SU-DHL-6 (cell line): ENCODE measurements at regions not wholly inside any gene's neighbourhood (a gene's known extent, or its start where the extent isn't known, plus 50 kb on each side); places are given as distances from the start of the nearest gene placed in this dataset.

ENCODE experiments used
- EZH2phosphoT487 ChIP-seq: fragments of 200-600 bp; sonication (generic), shearing (Covaris generic); conservative IDR thresholded peaks from 2 replicates; pipeline ENCODE4 v1.6.1; 2018; ENCODE audit warnings: mild to moderate bottlenecking, antibody characterized with exemption, low read length, moderate library complexity, mixed read lengths
- TF ChIP-seq, protein P1 (sequence below): fragments of 200-600 bp; sonication (generic); IDR thresholded peaks from one replicate; pipeline ENCODE4 v1.5.1; 2017; ENCODE audit warnings: antibody characterized with exemption, mild to moderate bottlenecking, low read length, moderate library complexity; ENCODE audit not compliant: insufficient read depth, poor library complexity, severe bottlenecking

DNA sequence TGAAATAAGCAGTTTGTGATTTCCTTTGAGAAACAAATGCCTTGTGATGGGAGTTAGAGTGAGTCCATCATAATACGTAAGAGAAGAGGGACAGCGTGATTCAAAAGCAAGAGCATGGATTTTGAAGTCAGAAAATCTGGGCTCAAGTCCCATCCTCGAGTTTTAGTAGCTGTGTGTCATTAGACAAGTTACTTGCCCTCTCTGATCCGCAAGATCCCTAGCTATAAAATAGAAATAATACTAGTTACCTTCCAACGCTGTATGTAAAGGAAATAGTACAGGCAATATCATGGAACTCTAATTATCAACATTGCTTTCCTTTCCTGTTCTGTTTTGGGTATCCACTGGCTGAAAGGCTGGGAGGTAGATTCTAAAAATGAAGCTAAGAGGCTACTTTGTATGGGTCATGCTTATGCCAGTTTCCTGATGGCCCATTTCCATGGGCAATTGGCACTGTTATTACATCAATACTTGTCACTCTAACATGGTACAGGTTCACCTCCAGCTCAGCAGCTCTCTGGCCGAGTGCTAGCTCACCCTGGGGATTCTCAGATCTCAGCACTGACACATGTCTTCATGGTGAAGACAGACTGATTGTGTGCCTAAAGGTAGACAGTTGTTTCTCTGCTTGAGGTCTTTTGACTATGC is 241.7 kb upstream of the KLF4 start:
- TF ChIP-seq, protein P1, sequence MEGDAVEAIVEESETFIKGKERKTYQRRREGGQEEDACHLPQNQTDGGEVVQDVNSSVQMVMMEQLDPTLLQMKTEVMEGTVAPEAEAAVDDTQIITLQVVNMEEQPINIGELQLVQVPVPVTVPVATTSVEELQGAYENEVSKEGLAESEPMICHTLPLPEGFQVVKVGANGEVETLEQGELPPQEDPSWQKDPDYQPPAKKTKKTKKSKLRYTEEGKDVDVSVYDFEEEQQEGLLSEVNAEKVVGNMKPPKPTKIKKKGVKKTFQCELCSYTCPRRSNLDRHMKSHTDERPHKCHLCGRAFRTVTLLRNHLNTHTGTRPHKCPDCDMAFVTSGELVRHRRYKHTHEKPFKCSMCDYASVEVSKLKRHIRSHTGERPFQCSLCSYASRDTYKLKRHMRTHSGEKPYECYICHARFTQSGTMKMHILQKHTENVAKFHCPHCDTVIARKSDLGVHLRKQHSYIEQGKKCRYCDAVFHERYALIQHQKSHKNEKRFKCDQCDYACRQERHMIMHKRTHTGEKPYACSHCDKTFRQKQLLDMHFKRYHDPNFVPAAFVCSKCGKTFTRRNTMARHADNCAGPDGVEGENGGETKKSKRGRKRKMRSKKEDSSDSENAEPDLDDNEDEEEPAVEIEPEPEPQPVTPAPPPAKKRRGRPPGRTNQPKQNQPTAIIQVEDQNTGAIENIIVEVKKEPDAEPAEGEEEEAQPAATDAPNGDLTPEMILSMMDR = no peak
- TF ChIP-seq EZH2phosphoT487 = no peak
